HG02852 (cell line): ENCODE measurements at regions not wholly inside any gene's neighbourhood (a gene's known extent, or its start where the extent isn't known, plus 50 kb on each side); places are given as distances from the start of the nearest gene placed in this dataset.

Source experiments
- ATAC-seq: cut with Tn5 transposase; IDR thresholded peaks from one replicate; pipeline ENCODE4 v1.9.1; 2021; ENCODE audit warnings: mild to moderate bottlenecking, moderate library complexity; ENCODE audit not compliant: unreplicated experiment

- no peak for ATAC-seq
Measured at GRCh38 chr4:133891011-133891410, 310.6 kb downstream of the PABPC4L start.

- no peak for ATAC-seq
Measured at GRCh38 chr4:133887723-133888122, 313.9 kb downstream of the PABPC4L start.

- ATAC-seq, result no peak
Measured at GRCh38 chr4:133869486-133869885, 332.1 kb downstream of the PABPC4L start.

GRCh38 chr4:133868856-133869255, 332.7 kb downstream of the PABPC4L start:
- no peak for ATAC-seq

GRCh38 chr4:133866328-133866699, 335.3 kb downstream of the PABPC4L start:
- ATAC-seq, result no peak

- no peak for ATAC-seq
Measured at GRCh38 chr4:133865612-133866327, 335.8 kb downstream of the PABPC4L start.

- ATAC-seq, result no peak
Measured at GRCh38 chr4:133863153-133863552, 338.4 kb downstream of the PABPC4L start.

GRCh38 chr4:133856731-133857355, 344.7 kb downstream of the PABPC4L start:
- ATAC-seq, result no peak

- ATAC-seq, result no peak
Measured at GRCh38 chr4:133855001-133855400, 346.6 kb downstream of the PABPC4L start.

- no peak for ATAC-seq
Measured at GRCh38 chr4:133839326-133839725, 362.3 kb downstream of the PABPC4L start.

- no peak for ATAC-seq
Measured at GRCh38 chr4:133823177-133823576, 378.4 kb downstream of the PABPC4L start.

GRCh38 chr4:133812954-133813353, 388.6 kb downstream of the PABPC4L start:
- no peak for ATAC-seq

- no peak for ATAC-seq
Measured at GRCh38 chr4:133812236-133812635, 389.4 kb downstream of the PABPC4L start.

GRCh38 chr4:133808151-133808550, 393.4 kb downstream of the PABPC4L start:
- ATAC-seq, result no peak

GRCh38 chr4:133803341-133803740, 398.2 kb downstream of the PABPC4L start:
- ATAC-seq, result no peak

GRCh38 chr4:133802359-133803140, 399.0 kb downstream of the PABPC4L start:
- ATAC-seq, result no peak

- no peak for ATAC-seq
Measured at GRCh38 chr4:133801883-133802282, 399.7 kb downstream of the PABPC4L start.

- ATAC-seq, result no peak
Measured at GRCh38 chr4:133800966-133801365, 400.6 kb downstream of the PABPC4L start.

- ATAC-seq, result no peak
Measured at GRCh38 chr4:133799717-133800315, 401.8 kb downstream of the PABPC4L start.

GRCh38 chr4:133777661-133778060, 423.9 kb downstream of the PABPC4L start:
- no peak for ATAC-seq

GRCh38 chr4:133776961-133777360, 424.6 kb downstream of the PABPC4L start:
- ATAC-seq, result no peak
